Non-pigmented ciliary epithelial cell (primary cell): ENCODE measurements at regions not wholly inside any gene's neighbourhood (a gene's known extent, or its start where the extent isn't known, plus 50 kb on each side); places are given as distances from the start of the nearest gene placed in this dataset.
"Not testable (repeated sequence)": the region's sequence is repeated elsewhere in the genome, so short reads cannot be mapped to it uniquely, and the experiment has no call there.

ENCODE experiments used
- DNase-seq: peaks from one replicate; pipeline ENCODE4 v3.0.0-alpha.2; 2010; ENCODE audit warnings: low read depth

GRCh38 chr12:128077917-128078298, 189.1 kb upstream of the TMEM132C start:
- no peak for DNase-seq

- peak; percentile 11 for DNase-seq
These were observed 188.5 kb upstream of the TMEM132C start for GRCh38 chr12:128078301-128078971.

GRCh38 chr12:128079446-128079845, 187.5 kb upstream of the TMEM132C start:
- no peak for DNase-seq

- DNase-seq = no peak
These were observed 183.7 kb upstream of the TMEM132C start for GRCh38 chr12:128083132-128083729.

- no peak for DNase-seq
These were observed 178.0 kb upstream of the TMEM132C start for GRCh38 chr12:128088926-128089325.

- no peak for DNase-seq
These were observed 177.0 kb upstream of the TMEM132C start for GRCh38 chr12:128089961-128090360.

GRCh38 chr12:128091101-128091720, 175.8 kb upstream of the TMEM132C start:
- no peak for DNase-seq

GRCh38 chr12:128091951-128092382, 175.0 kb upstream of the TMEM132C start:
- no peak for DNase-seq

GRCh38 chr12:128098730-128099129, 168.2 kb upstream of the TMEM132C start:
- no peak for DNase-seq

- DNase-seq = no peak
These were observed 163.8 kb upstream of the TMEM132C start for GRCh38 chr12:128103152-128103551.

GRCh38 chr12:128109236-128109635, 157.7 kb upstream of the TMEM132C start:
- DNase-seq = no peak

GRCh38 chr12:128109636-128110035, 157.3 kb upstream of the TMEM132C start:
- no peak for DNase-seq

GRCh38 chr12:128111333-128111732, 155.6 kb upstream of the TMEM132C start:
- DNase-seq = no peak

- DNase-seq = no peak
These were observed 155.0 kb upstream of the TMEM132C start for GRCh38 chr12:128111951-128112350.

GRCh38 chr12:128113250-128113649, 153.7 kb upstream of the TMEM132C start:
- not testable (repeated sequence) for DNase-seq

- no peak for DNase-seq
These were observed 152.5 kb upstream of the TMEM132C start for GRCh38 chr12:128114485-128114884.

- no peak for DNase-seq
These were observed 150.4 kb upstream of the TMEM132C start for GRCh38 chr12:128116537-128116936.

- no peak for DNase-seq
These were observed 146.9 kb upstream of the TMEM132C start for GRCh38 chr12:128120035-128120434.

- no peak for DNase-seq
These were observed 145.5 kb upstream of the TMEM132C start for GRCh38 chr12:128121424-128121823.

- DNase-seq = no peak
These were observed 143.9 kb upstream of the TMEM132C start for GRCh38 chr12:128123096-128123495.

- no peak for DNase-seq
These were observed 135.0 kb upstream of the TMEM132C start for GRCh38 chr12:128131955-128132354.

- DNase-seq = no peak
These were observed 133.5 kb upstream of the TMEM132C start for GRCh38 chr12:128133321-128134073.

GRCh38 chr12:128137140-128137539, 129.8 kb upstream of the TMEM132C start:
- DNase-seq = no peak
